Stomach (tissue), 8 donors: ENCODE measurements at regions not wholly inside any gene's neighbourhood (a gene's known extent, or its start where the extent isn't known, plus 50 kb on each side); places are given as distances from the start of the nearest gene placed in this dataset.
"Not testable (repeated sequence)": the region's sequence is repeated elsewhere in the genome, so short reads cannot be mapped to it uniquely, and the experiment has no call there.

Experiments used
- DNase-seq, 2 donors: peaks; one replicate each; pipeline versions ENCODE4 v3.0.0 to v3.0.0-alpha.2; 2013 to 2019
- H3K27ac ChIP-seq, 5 donors: fragments of 200-600 bp in 4 of 5; sonication (generic) in 4 of 5; one replicate each; pipeline ENCODE4 v1.5.1; 2013 to 2019; ENCODE audit warnings: mild to moderate bottlenecking in 1 of 5, moderate library complexity in 1 of 5
- H3K27me3 ChIP-seq, 3 donors: fragments of 200-600 bp; sonication (generic); one replicate each; pipeline ENCODE4 v1.5.1; 2017 to 2019; ENCODE audit warnings: mixed run types in 1 of 3
- H3K36me3 ChIP-seq, 4 donors: fragments of 200-600 bp; sonication (generic); 1 replicate in 3 of 4; 2 replicates in 1 of 4; pipeline ENCODE4 v1.5.1; 2016 to 2019
- H3K4me1 ChIP-seq, 4 donors: fragments of 200-600 bp; sonication (generic); one replicate each; pipeline ENCODE4 v1.5.1; 2016 to 2019
- H3K4me3 ChIP-seq, 4 donors: fragments of 200-600 bp; sonication (generic) in 3 of 4; one replicate each; pipeline ENCODE4 v1.5.1; 2016 to 2019; ENCODE audit warnings: mild to moderate bottlenecking in 1 of 4
- H3K9me3 ChIP-seq, 4 donors: fragments of 200-600 bp; sonication (generic); one replicate each; pipeline ENCODE4 v1.5.1; 2016 to 2019
- CTCF ChIP-seq, 7 experiments: fragments of 450-650 bp in 4 of 7; fragments of 200-600 bp in 3 of 7; sonication (generic) in 3 of 7; IDR thresholded peaks; one replicate each; pipeline ENCODE4 v1.5.1; 2016 to 2019; ENCODE audit warnings: antibody characterized with exemption in 7 of 7, control low read depth in 2 of 7, mild to moderate bottlenecking in 1 of 7
- EP300 ChIP-seq: sonication (generic); formaldehyde crosslinking; IDR thresholded peaks from one replicate; pipeline ENCODE4 v1.6.1; 2017; ENCODE audit warnings: antibody characterized with exemption
- POLR2A ChIP-seq, 4 donors: fragments of 450-650 bp; IDR thresholded peaks; one replicate each; pipeline ENCODE4 v1.6.1; 2016; ENCODE audit warnings: antibody characterized with exemption in 4 of 4, control low read depth in 2 of 4, mild to moderate bottlenecking in 1 of 4, moderate library complexity in 1 of 4
- POLR2AphosphoS5 ChIP-seq, 3 donors: sonication (generic); formaldehyde crosslinking; IDR thresholded peaks; one replicate each; pipeline ENCODE4 v1.6.1; 2016; ENCODE audit warnings: antibody characterized with exemption in 3 of 3
- WGBS, 5 donors: extraction: QIAGEN DNeasy Blood & Tissue Kit in 3 of 5; methylation state at CpG; one replicate each; pipeline versions ENCODE4 v1.1.5 to v1.1.7; 2013 to 2018; 5-methylcytosine and 5-hydroxymethylcytosine counted together
- intact Hi-C: fragments of 100-400 bp; cut with DNase I; formaldehyde crosslinking; loops from one replicate; pipeline ENCODE4 v1.15.1; 2023; ENCODE audit warnings: low total_unique reads
- donor health status: healthy with polysubstance abuse.
- donor health status: Bipolar disorder and iron deficiency.
- donor health status: healthy.

GRCh38 chr2:155975734-155976133, 356.8 kb downstream of the NR4A2 start:
- no peaks in the 10 kb centered on the region for H3K27me3 ChIP-seq
- H3K27ac ChIP-seq: no peak overlapping the region
- H3K36me3 ChIP-seq: no peaks in the 10 kb centered on the region
- H3K9me3 ChIP-seq: no peaks in the 10 kb centered on the region
- intact Hi-C loops: no loop called here
- no peak overlapping the region for H3K4me3 ChIP-seq
- H3K4me1 ChIP-seq: no peaks in the 10 kb centered on the region
- TF ChIP-seq POLR2AphosphoS5 (IDR thresholded peaks at IDR 0.05) (no peak), CTCF (IDR thresholded peaks at IDR 0.05) (no peak), EP300 (no peak), POLR2A (IDR thresholded peaks at IDR 0.05) (no peak)
- DNase-seq: peak in 1 of 2 donors; percentile 24

GRCh38 chr2:155972916-155973315, 359.6 kb downstream of the NR4A2 start:
- Histone ChIP-seq H3K4me3 (no peak overlapping the region), H3K36me3 (no peaks in the 10 kb centered on the region), H3K27me3 (no peaks in the 10 kb centered on the region), H3K9me3 (no peaks in the 10 kb centered on the region), H3K4me1 (no peaks in the 10 kb centered on the region), H3K27ac (no peak overlapping the region)
- no peak for TF ChIP-seq POLR2A (IDR thresholded peaks at IDR 0.05)
- TF ChIP-seq POLR2AphosphoS5 (IDR thresholded peaks at IDR 0.05): no peak
- TF ChIP-seq EP300: no peak
- no peak for DNase-seq
- WGBS, 5 donors: 39 to 62% (median 60%) methylated on average over 2 of the region's 2 CpGs
- intact Hi-C loops: no loop called here

- 76 to 88% (median 85%) methylated on average over 15 to 18 of the region's 18 CpGs for WGBS, 5 donors
- H3K4me3 ChIP-seq, H3K4me1 ChIP-seq, intact Hi-C loops, H3K27me3 ChIP-seq, DNase-seq, H3K27ac ChIP-seq, H3K36me3 ChIP-seq, H3K9me3 ChIP-seq: not testable (repeated sequence)
These were observed 366.5 kb downstream of the NR4A2 start for GRCh38 chr2:155966064-155966471.

GRCh38 chr2:155965415-155966063, 367.0 kb downstream of the NR4A2 start:
- H3K9me3 ChIP-seq: no peaks in the 10 kb centered on the region
- no peaks in the 10 kb centered on the region for H3K36me3 ChIP-seq
- no peak for DNase-seq
- no peak for TF ChIP-seq POLR2A (IDR thresholded peaks at IDR 0.05)
- TF ChIP-seq EP300: no peak
- no peak for TF ChIP-seq CTCF (IDR thresholded peaks at IDR 0.05)
- TF ChIP-seq POLR2AphosphoS5 (IDR thresholded peaks at IDR 0.05): no peak
- no peak overlapping the region for H3K4me3 ChIP-seq
- intact Hi-C loops: no loop called here
- no peaks in the 10 kb centered on the region for H3K4me1 ChIP-seq
- WGBS, 5 donors: 93 to 96% (median 94%) methylated on average over 12 to 14 of the region's 14 CpGs
- no peak overlapping the region for H3K27ac ChIP-seq
- H3K27me3 ChIP-seq: no peaks in the 10 kb centered on the region

- no peak for TF ChIP-seq POLR2A (IDR thresholded peaks at IDR 0.05)
- no peak for TF ChIP-seq POLR2AphosphoS5 (IDR thresholded peaks at IDR 0.05)
- no peak for TF ChIP-seq CTCF (IDR thresholded peaks at IDR 0.05)
- TF ChIP-seq EP300: no peak
- Histone ChIP-seq H3K4me1 (no peaks in the 10 kb centered on the region), H3K27ac (no peak overlapping the region), H3K9me3 (no peaks in the 10 kb centered on the region), H3K36me3 (no peaks in the 10 kb centered on the region), H3K4me3 (no peak overlapping the region), H3K27me3 (no peaks in the 10 kb centered on the region)
- intact Hi-C loops: no loop called here
- no peak for DNase-seq
- WGBS, 5 donors: 79 to 87% (median 81%) methylated on average over 4 of the region's 4 CpGs
These were observed 370.9 kb downstream of the NR4A2 start for GRCh38 chr2:155961641-155962040.
